ENCODE measurements at regions not wholly inside any gene's neighbourhood (a gene's known extent, or its start where the extent isn't known, plus 50 kb on each side); places are given as distances from the start of the nearest gene placed in this dataset.
A peak's percentile ranks its signal among the peaks of the same experiment; 100 is the strongest.

- H3K27me3 ChIP-seq (ENCODE audit: control insufficient read depth in 5 of 5, insufficient read depth in 4 of 5, low read length in 5 of 5): peaks cover 0 to 2% (median 0%) of the 10 kb centered on the region in 5 donors
- H3K4me3 ChIP-seq (ENCODE audit: low read depth in 1 of 5, low read length in 5 of 5): peak overlapping the region in 1 of 5 donors; percentile 22
Measured at GRCh38 chr9:95764533-95765319, 110.8 kb upstream of the ERCC6L2 start.

GRCh38 chr9:95763983-95764382, 111.5 kb upstream of the ERCC6L2 start:
- Histone ChIP-seq H3K27me3 (ENCODE audit: control insufficient read depth in 5 of 5, insufficient read depth in 4 of 5, low read length in 5 of 5) (peaks cover 0 to 2% (median 0%) of the 10 kb centered on the region in 5 donors), H3K9me3 (ENCODE audit: control insufficient read depth in 5 of 5, low read length in 5 of 5) (no peaks in the 10 kb centered on the region), H3K36me3 (ENCODE audit: control insufficient read depth in 5 of 5, insufficient read depth in 5 of 5, low read length in 5 of 5) (no peaks in the 10 kb centered on the region), H3K27ac (ENCODE audit: low read depth, low read length) (no peak overlapping the region), H3K9ac (ENCODE audit: low read length in 5 of 5) (no peak overlapping the region), H3K4me1 (ENCODE audit: control insufficient read depth in 5 of 5, insufficient read depth in 5 of 5, low read length in 5 of 5) (no peaks in the 10 kb centered on the region), H3K4me3 (ENCODE audit: low read depth in 1 of 5, low read length in 5 of 5) (no peak overlapping the region)

More at GRCh38 chr9:95764533-95765319, 110.8 kb upstream of the ERCC6L2 start:
- Histone ChIP-seq H3K27ac (ENCODE audit: low read depth, low read length) (no peak overlapping the region), H3K36me3 (ENCODE audit: control insufficient read depth in 5 of 5, insufficient read depth in 5 of 5, low read length in 5 of 5) (no peaks in the 10 kb centered on the region), H3K9me3 (ENCODE audit: control insufficient read depth in 5 of 5, low read length in 5 of 5) (no peaks in the 10 kb centered on the region), H3K9ac (ENCODE audit: low read length in 5 of 5) (no peak overlapping the region), H3K4me1 (ENCODE audit: control insufficient read depth in 5 of 5, insufficient read depth in 5 of 5, low read length in 5 of 5) (no peaks in the 10 kb centered on the region)

- H3K27me3 ChIP-seq (ENCODE audit: control insufficient read depth in 5 of 5, insufficient read depth in 4 of 5, low read length in 5 of 5): peaks cover 0 to 2% (median 0%) of the 10 kb centered on the region in 5 donors
- H3K36me3 ChIP-seq (ENCODE audit: control insufficient read depth in 5 of 5, insufficient read depth in 5 of 5, low read length in 5 of 5): no peaks in the 10 kb centered on the region
- H3K4me1 ChIP-seq (ENCODE audit: control insufficient read depth in 5 of 5, insufficient read depth in 5 of 5, low read length in 5 of 5): no peaks in the 10 kb centered on the region
- H3K27ac ChIP-seq (ENCODE audit: low read depth, low read length): no peak overlapping the region
- H3K9ac ChIP-seq (ENCODE audit: low read length in 5 of 5): no peak overlapping the region
- no peaks in the 10 kb centered on the region for H3K9me3 ChIP-seq (ENCODE audit: control insufficient read depth in 5 of 5, low read length in 5 of 5)
- no peak overlapping the region for H3K4me3 ChIP-seq (ENCODE audit: low read depth in 1 of 5, low read length in 5 of 5)
Measured at GRCh38 chr9:95763006-95763405, 112.5 kb upstream of the ERCC6L2 start.

GRCh38 chr9:95762322-95762721, 113.2 kb upstream of the ERCC6L2 start:
- peaks cover 0 to 6% (median 6%) of the 10 kb centered on the region in 5 donors for H3K4me1 ChIP-seq (ENCODE audit: control insufficient read depth in 5 of 5, insufficient read depth in 5 of 5, low read length in 5 of 5)
- H3K27ac ChIP-seq (ENCODE audit: low read depth, low read length): no peak overlapping the region
- peaks cover 0 to 2% (median 0%) of the 10 kb centered on the region in 5 donors for H3K27me3 ChIP-seq (ENCODE audit: control insufficient read depth in 5 of 5, insufficient read depth in 4 of 5, low read length in 5 of 5)
- no peaks in the 10 kb centered on the region for H3K9me3 ChIP-seq (ENCODE audit: control insufficient read depth in 5 of 5, low read length in 5 of 5)
- no peak overlapping the region for H3K9ac ChIP-seq (ENCODE audit: low read length in 5 of 5)
- no peaks in the 10 kb centered on the region for H3K36me3 ChIP-seq (ENCODE audit: control insufficient read depth in 5 of 5, insufficient read depth in 5 of 5, low read length in 5 of 5)
- no peak overlapping the region for H3K4me3 ChIP-seq (ENCODE audit: low read depth in 1 of 5, low read length in 5 of 5)

- no peak overlapping the region for H3K4me3 ChIP-seq (ENCODE audit: low read depth in 1 of 5, low read length in 5 of 5)
- H3K9me3 ChIP-seq (ENCODE audit: control insufficient read depth in 5 of 5, low read length in 5 of 5): no peaks in the 10 kb centered on the region
- no peak overlapping the region for H3K27ac ChIP-seq (ENCODE audit: low read depth, low read length)
- H3K9ac ChIP-seq (ENCODE audit: low read length in 5 of 5): no peak overlapping the region
- H3K4me1 ChIP-seq (ENCODE audit: control insufficient read depth in 5 of 5, insufficient read depth in 5 of 5, low read length in 5 of 5): peaks cover 0 to 16% (median 14%) of the 10 kb centered on the region in 5 donors
- H3K27me3 ChIP-seq (ENCODE audit: control insufficient read depth in 5 of 5, insufficient read depth in 4 of 5, low read length in 5 of 5): peaks cover 0 to 2% (median 0%) of the 10 kb centered on the region in 5 donors
- H3K36me3 ChIP-seq (ENCODE audit: control insufficient read depth in 5 of 5, insufficient read depth in 5 of 5, low read length in 5 of 5): no peaks in the 10 kb centered on the region
Measured at GRCh38 chr9:95760791-95761190, 114.7 kb upstream of the ERCC6L2 start.

GRCh38 chr9:95757439-95757838, 118.1 kb upstream of the ERCC6L2 start:
- no peaks in the 10 kb centered on the region for H3K9me3 ChIP-seq (ENCODE audit: control insufficient read depth in 5 of 5, low read length in 5 of 5)
- no peaks in the 10 kb centered on the region for H3K36me3 ChIP-seq (ENCODE audit: control insufficient read depth in 5 of 5, insufficient read depth in 5 of 5, low read length in 5 of 5)
- no peak overlapping the region for H3K9ac ChIP-seq (ENCODE audit: low read length in 5 of 5)
- H3K27ac ChIP-seq (ENCODE audit: low read depth, low read length): peak overlapping the region; percentile 39
- H3K4me3 ChIP-seq (ENCODE audit: low read depth in 1 of 5, low read length in 5 of 5): peak overlapping the region in 1 of 5 donors; percentile 13
- peaks cover 0 to 3% (median 2%) of the 10 kb centered on the region in 5 donors for H3K27me3 ChIP-seq (ENCODE audit: control insufficient read depth in 5 of 5, insufficient read depth in 4 of 5, low read length in 5 of 5)
- H3K4me1 ChIP-seq (ENCODE audit: control insufficient read depth in 5 of 5, insufficient read depth in 5 of 5, low read length in 5 of 5): peaks cover 2 to 40% (median 31%) of the 10 kb centered on the region in 5 donors

GRCh38 chr9:95756986-95757385, 118.5 kb upstream of the ERCC6L2 start:
- peaks cover 2 to 40% (median 31%) of the 10 kb centered on the region in 5 donors for H3K4me1 ChIP-seq (ENCODE audit: control insufficient read depth in 5 of 5, insufficient read depth in 5 of 5, low read length in 5 of 5)
- H3K27ac ChIP-seq (ENCODE audit: low read depth, low read length): peak overlapping the region; percentile 39

GRCh38 chr9:95756101-95756500, 119.4 kb upstream of the ERCC6L2 start:
- Histone ChIP-seq H3K36me3 (ENCODE audit: control insufficient read depth in 5 of 5, insufficient read depth in 5 of 5, low read length in 5 of 5) (no peaks in the 10 kb centered on the region), H3K4me1 (ENCODE audit: control insufficient read depth in 5 of 5, insufficient read depth in 5 of 5, low read length in 5 of 5) (peaks cover 2 to 40% (median 31%) of the 10 kb centered on the region in 5 donors), H3K27me3 (ENCODE audit: control insufficient read depth in 5 of 5, insufficient read depth in 4 of 5, low read length in 5 of 5) (peaks cover 0 to 7% (median 3%) of the 10 kb centered on the region in 5 donors), H3K9me3 (ENCODE audit: control insufficient read depth in 5 of 5, low read length in 5 of 5) (no peaks in the 10 kb centered on the region), H3K4me3 (ENCODE audit: low read depth in 1 of 5, low read length in 5 of 5) (no peak overlapping the region), H3K27ac (ENCODE audit: low read depth, low read length) (peak overlapping the region; percentile 39), H3K9ac (ENCODE audit: low read length in 5 of 5) (no peak overlapping the region)

More at GRCh38 chr9:95756986-95757385, 118.5 kb upstream of the ERCC6L2 start:
- Histone ChIP-seq H3K9me3 (ENCODE audit: control insufficient read depth in 5 of 5, low read length in 5 of 5) (no peaks in the 10 kb centered on the region), H3K4me3 (ENCODE audit: low read depth in 1 of 5, low read length in 5 of 5) (peak overlapping the region in 1 of 5 donors; percentile 13), H3K36me3 (ENCODE audit: control insufficient read depth in 5 of 5, insufficient read depth in 5 of 5, low read length in 5 of 5) (no peaks in the 10 kb centered on the region), H3K9ac (ENCODE audit: low read length in 5 of 5) (no peak overlapping the region), H3K27me3 (ENCODE audit: control insufficient read depth in 5 of 5, insufficient read depth in 4 of 5, low read length in 5 of 5) (peaks cover 0 to 7% (median 3%) of the 10 kb centered on the region in 5 donors)

GRCh38 chr9:95755421-95755730, 120.1 kb upstream of the ERCC6L2 start:
- no peak overlapping the region for H3K9ac ChIP-seq (ENCODE audit: low read length in 5 of 5)
- peaks cover 2 to 40% (median 31%) of the 10 kb centered on the region in 5 donors for H3K4me1 ChIP-seq (ENCODE audit: control insufficient read depth in 5 of 5, insufficient read depth in 5 of 5, low read length in 5 of 5)
- H3K27me3 ChIP-seq (ENCODE audit: control insufficient read depth in 5 of 5, insufficient read depth in 4 of 5, low read length in 5 of 5): peaks cover 0 to 7% (median 3%) of the 10 kb centered on the region in 5 donors
- no peak overlapping the region for H3K4me3 ChIP-seq (ENCODE audit: low read depth in 1 of 5, low read length in 5 of 5)
- H3K9me3 ChIP-seq (ENCODE audit: control insufficient read depth in 5 of 5, low read length in 5 of 5): no peaks in the 10 kb centered on the region
- no peak overlapping the region for H3K27ac ChIP-seq (ENCODE audit: low read depth, low read length)
- no peaks in the 10 kb centered on the region for H3K36me3 ChIP-seq (ENCODE audit: control insufficient read depth in 5 of 5, insufficient read depth in 5 of 5, low read length in 5 of 5)

- Histone ChIP-seq H3K36me3 (ENCODE audit: control insufficient read depth in 5 of 5, insufficient read depth in 5 of 5, low read length in 5 of 5) (no peaks in the 10 kb centered on the region), H3K9ac (ENCODE audit: low read length in 5 of 5) (no peak overlapping the region), H3K4me3 (ENCODE audit: low read depth in 1 of 5, low read length in 5 of 5) (no peak overlapping the region), H3K9me3 (ENCODE audit: control insufficient read depth in 5 of 5, low read length in 5 of 5) (no peaks in the 10 kb centered on the region), H3K27ac (ENCODE audit: low read depth, low read length) (no peak overlapping the region), H3K27me3 (ENCODE audit: control insufficient read depth in 5 of 5, insufficient read depth in 4 of 5, low read length in 5 of 5) (peaks cover 0 to 7% (median 3%) of the 10 kb centered on the region in 5 donors), H3K4me1 (ENCODE audit: control insufficient read depth in 5 of 5, insufficient read depth in 5 of 5, low read length in 5 of 5) (peaks cover 2 to 40% (median 31%) of the 10 kb centered on the region in 5 donors)
Measured at GRCh38 chr9:95754533-95755420, 120.7 kb upstream of the ERCC6L2 start.
